Activated B cell treated with CpG ODN at 0.5 μM for 24 hours (primary cell): ENCODE measurements at regions not wholly inside any gene's neighbourhood (a gene's known extent, or its start where the extent isn't known, plus 50 kb on each side); places are given as distances from the start of the nearest gene placed in this dataset.

Experiments
- ATAC-seq: fragments of 200-7000 bp; cut with Tn5 transposase; one replicate; pipeline ENCODE4 v1.10.0; 2021; ENCODE audit warnings: low read depth, mild to moderate bottlenecking, moderate library complexity
- CTCF ChIA-PET: fragments of 350-600 bp; sonication (Branson Sonifier 250); formaldehyde crosslinking; loops from one replicate; lab custom pipeline; 2021; ENCODE audit warnings: antibody characterized with exemption; lab: Charles Lee
- POLR2A ChIA-PET: fragments of 350-600 bp; sonication (Branson Sonifier 250); formaldehyde crosslinking; loops from one replicate; lab custom pipeline; 2021; ENCODE audit warnings: antibody characterized with exemption; lab: Charles Lee
- DNase-seq: peaks from one replicate; pipeline ENCODE4 v3.0.0; 2022
- H3K27ac Mint-ChIP-seq: one replicate; pipeline ENCODE4 v1.8.0; 2020; ENCODE audit warnings: mixed read lengths
- H3K27me3 Mint-ChIP-seq: one replicate; pipeline ENCODE4 v1.8.0; 2021; ENCODE audit warnings: mixed read lengths
- H3K36me3 Mint-ChIP-seq: one replicate; pipeline ENCODE4 v1.8.0; 2021; ENCODE audit warnings: low read depth, mixed read lengths
- H3K4me1 Mint-ChIP-seq: one replicate; pipeline ENCODE4 v1.8.0; 2021; ENCODE audit warnings: mixed read lengths
- H3K4me3 Mint-ChIP-seq: one replicate; pipeline ENCODE4 v1.8.0; 2020; ENCODE audit warnings: mild to moderate bottlenecking, mixed read lengths
- H3K9me3 Mint-ChIP-seq: one replicate; pipeline ENCODE4 v1.8.0; 2020; ENCODE audit warnings: mixed read lengths
- CTCF ChIP-seq: fragments of 200-600 bp; IDR thresholded peaks from one replicate; pipeline ENCODE4 v1.8.0; 2022; ENCODE audit warnings: antibody characterized with exemption, mild to moderate bottlenecking
- intact Hi-C: fragments of 100-400 bp; cut with micrococcal nuclease; formaldehyde crosslinking; loops from one replicate; pipeline ENCODE4 v1.15.1; 2024

- CTCF ChIA-PET: no interaction called here
- peaks cover 44% of the 10 kb centered on the region for H3K27me3 Mint-ChIP-seq
Measured at GRCh38 chr4:159046683-159047082, 56.2 kb upstream of the RAPGEF2 start.

GRCh38 chr4:159047478-159048165 lies 55.3 kb upstream of the RAPGEF2 start:
- no peak overlapping the region for H3K4me3 Mint-ChIP-seq

More at GRCh38 chr4:159046683-159047082, 56.2 kb upstream of the RAPGEF2 start:
- Mint-ChIP-seq H3K4me1 (peaks cover 9% of the 10 kb centered on the region), H3K9me3 (no peaks in the 10 kb centered on the region), H3K27ac (no peak overlapping the region), H3K4me3 (no peak overlapping the region), H3K36me3 (no peaks in the 10 kb centered on the region)
- no peak for DNase-seq
- intact Hi-C loops: no loop called here
- POLR2A ChIA-PET: no interaction called here
- TF ChIP-seq CTCF: no peak
- ATAC-seq: no peak

GRCh38 chr4:159048166-159048886 lies 54.6 kb upstream of the RAPGEF2 start:
- Mint-ChIP-seq H3K4me3 (no peak overlapping the region), H3K9me3 (no peaks in the 10 kb centered on the region), H3K4me1 (peaks cover 18% of the 10 kb centered on the region), H3K27me3 (peaks cover 40% of the 10 kb centered on the region), H3K27ac (no peak overlapping the region), H3K36me3 (no peaks in the 10 kb centered on the region)
- POLR2A ChIA-PET: no interaction called here
- intact Hi-C loops: no loop called here
- CTCF ChIA-PET: no interaction called here
- ATAC-seq (no peak), DNase-seq (no peak)
- no peak for TF ChIP-seq CTCF

More at GRCh38 chr4:159047478-159048165, 55.3 kb upstream of the RAPGEF2 start:
- H3K36me3 Mint-ChIP-seq: no peaks in the 10 kb centered on the region
- no peak overlapping the region for H3K27ac Mint-ChIP-seq
- H3K27me3 Mint-ChIP-seq: peaks cover 41% of the 10 kb centered on the region
- no peaks in the 10 kb centered on the region for H3K9me3 Mint-ChIP-seq
- no peak for TF ChIP-seq CTCF
- no peak for ATAC-seq
- POLR2A ChIA-PET: no interaction called here
- intact Hi-C loops: no loop called here
- CTCF ChIA-PET: no interaction called here
- no peak for DNase-seq
- H3K4me1 Mint-ChIP-seq: peaks cover 15% of the 10 kb centered on the region

GRCh38 chr4:159049780-159050375 lies 53.0 kb upstream of the RAPGEF2 start:
- TF ChIP-seq CTCF: no peak
- peaks cover 19% of the 10 kb centered on the region for H3K4me1 Mint-ChIP-seq
- no peaks in the 10 kb centered on the region for H3K9me3 Mint-ChIP-seq
- ChIA-PET CTCF (no interaction called here), POLR2A (no interaction called here)
- H3K36me3 Mint-ChIP-seq: no peaks in the 10 kb centered on the region
- intact Hi-C loops: loop anchor here (5.0 kb wide), 2 partner anchors 127 to 193 kb away; no protein-coding TSS in a partner anchor
- peaks cover 47% of the 10 kb centered on the region for H3K27me3 Mint-ChIP-seq
- H3K27ac Mint-ChIP-seq: no peak overlapping the region
- DNase-seq (no peak), ATAC-seq (no peak)
- H3K4me3 Mint-ChIP-seq: no peak overlapping the region
